ENCODE measurements at regions not wholly inside any gene's neighbourhood (a gene's known extent, or its start where the extent isn't known, plus 50 kb on each side); places are given as distances from the start of the nearest gene placed in this dataset.

- no peak for TF ChIP-seq CTCF (IDR thresholded peaks at IDR 0.05)
- no peak for TF ChIP-seq POLR2A (IDR thresholded peaks at IDR 0.05)
- TF ChIP-seq POLR2AphosphoS5 (IDR thresholded peaks at IDR 0.05; ENCODE audit: insufficient read depth in 1 of 2, low read depth in 1 of 2), result no peak
These were observed 469.8 kb upstream of the ZNF507 start for GRCh38 chr19:31875591-31875990.
